Peyer's patch (tissue), 4 donors: ENCODE measurements at regions not wholly inside any gene's neighbourhood (a gene's known extent, or its start where the extent isn't known, plus 50 kb on each side); places are given as distances from the start of the nearest gene placed in this dataset.
"Not testable (repeated sequence)": the region's sequence is repeated elsewhere in the genome, so short reads cannot be mapped to it uniquely, and the experiment has no call there.

Experiments
- POLR2A ChIP-seq, 2 donors: fragments of 450-650 bp; IDR thresholded peaks; one replicate each; pipeline ENCODE4 v1.5.1; 2017; ENCODE audit warnings: antibody characterized with exemption in 2 of 2, mild to moderate bottlenecking in 2 of 2, moderate library complexity in 2 of 2
- TF ChIP-seq, protein P1 (sequence below), 6 experiments: fragments of 450-650 bp in 4 of 6; fragments of 200-600 bp in 2 of 6; sonication (generic) in 1 of 6; IDR thresholded peaks; one replicate each; pipeline ENCODE4 v1.5.1; 2017 to 2019; ENCODE audit warnings: antibody characterized with exemption in 6 of 6, mild to moderate bottlenecking in 3 of 6, moderate library complexity in 1 of 6

DNA sequence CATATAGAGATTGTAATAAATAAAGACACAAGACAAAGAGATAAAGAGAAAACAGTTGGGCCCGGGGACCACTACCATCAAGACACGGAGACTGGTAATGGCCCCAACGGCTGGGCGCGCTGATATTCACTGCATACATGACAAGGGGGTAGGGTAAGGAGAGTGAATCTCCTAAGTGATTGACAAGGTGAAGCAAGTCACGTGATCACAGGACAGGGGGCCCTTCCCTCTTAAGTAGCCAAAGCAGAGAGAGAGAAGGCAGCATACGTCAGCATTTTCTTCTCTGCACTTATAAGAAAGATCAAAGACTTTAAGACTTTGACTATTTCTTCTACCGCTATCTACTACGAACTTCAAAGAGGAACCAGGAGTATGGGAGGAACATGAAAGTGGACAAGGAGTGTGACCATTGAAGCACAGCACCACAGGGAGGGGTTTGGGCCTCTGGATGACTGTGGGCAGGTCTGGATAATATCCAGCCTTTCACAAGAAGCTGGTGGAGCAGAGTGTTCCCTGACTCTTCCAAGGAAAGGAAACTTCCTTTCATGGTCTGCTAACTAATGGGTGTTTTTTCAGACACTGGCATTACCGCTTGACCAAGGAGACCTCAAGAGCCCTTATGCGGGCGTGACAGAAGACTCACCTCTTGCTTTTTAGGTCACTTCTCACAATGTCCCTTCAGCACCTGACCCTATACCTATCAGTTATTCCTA lies 75.6 kb downstream of the MRPL39 start:
- TF ChIP-seq, protein P1, sequence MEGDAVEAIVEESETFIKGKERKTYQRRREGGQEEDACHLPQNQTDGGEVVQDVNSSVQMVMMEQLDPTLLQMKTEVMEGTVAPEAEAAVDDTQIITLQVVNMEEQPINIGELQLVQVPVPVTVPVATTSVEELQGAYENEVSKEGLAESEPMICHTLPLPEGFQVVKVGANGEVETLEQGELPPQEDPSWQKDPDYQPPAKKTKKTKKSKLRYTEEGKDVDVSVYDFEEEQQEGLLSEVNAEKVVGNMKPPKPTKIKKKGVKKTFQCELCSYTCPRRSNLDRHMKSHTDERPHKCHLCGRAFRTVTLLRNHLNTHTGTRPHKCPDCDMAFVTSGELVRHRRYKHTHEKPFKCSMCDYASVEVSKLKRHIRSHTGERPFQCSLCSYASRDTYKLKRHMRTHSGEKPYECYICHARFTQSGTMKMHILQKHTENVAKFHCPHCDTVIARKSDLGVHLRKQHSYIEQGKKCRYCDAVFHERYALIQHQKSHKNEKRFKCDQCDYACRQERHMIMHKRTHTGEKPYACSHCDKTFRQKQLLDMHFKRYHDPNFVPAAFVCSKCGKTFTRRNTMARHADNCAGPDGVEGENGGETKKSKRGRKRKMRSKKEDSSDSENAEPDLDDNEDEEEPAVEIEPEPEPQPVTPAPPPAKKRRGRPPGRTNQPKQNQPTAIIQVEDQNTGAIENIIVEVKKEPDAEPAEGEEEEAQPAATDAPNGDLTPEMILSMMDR (IDR thresholded peaks at IDR 0.05), result not testable (repeated sequence)
- not testable (repeated sequence) for TF ChIP-seq POLR2A (IDR thresholded peaks at IDR 0.05)
